ENCODE measurements at regions not wholly inside any gene's neighbourhood (a gene's known extent, or its start where the extent isn't known, plus 50 kb on each side); places are given as distances from the start of the nearest gene placed in this dataset.

DNA sequence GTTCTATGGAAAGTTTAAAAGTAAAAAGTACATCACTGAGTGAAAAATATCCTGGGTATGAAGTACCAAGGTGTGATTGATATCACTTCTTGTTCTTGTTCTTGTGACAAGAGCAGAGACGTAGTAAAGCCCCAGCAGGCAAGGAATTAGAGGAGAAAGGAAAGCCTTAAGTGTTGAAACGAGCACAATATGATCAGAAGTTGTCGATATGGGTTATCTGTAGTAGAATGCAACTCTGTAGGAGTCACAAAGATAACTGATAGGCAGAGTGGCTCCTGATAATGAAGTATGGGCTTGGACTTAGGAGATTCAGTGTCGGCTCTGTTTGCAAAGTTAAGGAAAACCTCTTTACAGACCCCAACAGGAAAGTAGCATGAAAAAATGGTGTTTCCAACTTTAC, 1179.1 kb downstream of the DTWD2 start:
- Histone ChIP-seq H3K27ac (ENCODE audit: low read depth in 1 of 2, low read length in 1 of 2) (no peak overlapping the region), H3K4me3 (no peak overlapping the region), H3K27me3 (ENCODE audit: control insufficient read depth in 3 of 3, insufficient read depth in 3 of 3, low read length in 2 of 3) (no peaks in the 10 kb centered on the region), H3K36me3 (ENCODE audit: control insufficient read depth in 4 of 4, insufficient read depth in 4 of 4, low read length in 4 of 4) (no peaks in the 10 kb centered on the region), H3K4me1 (ENCODE audit: control insufficient read depth in 5 of 5, insufficient read depth in 5 of 5, low read length in 5 of 5) (no peaks in the 10 kb centered on the region), H3K9ac (ENCODE audit: insufficient read depth in 1 of 2, low read length in 2 of 2) (no peak overlapping the region), H3K9me3 (ENCODE audit: control insufficient read depth in 4 of 4, insufficient read depth in 3 of 4, low read length in 3 of 4) (no peaks in the 10 kb centered on the region)
- WGBS, 2 donors, result 69 to 71% methylated on average over 4 of the region's 4 CpGs
- no peak for ATAC-seq (ENCODE audit: insufficient read depth, low FRiP score)
- TF ChIP-seq, protein P1, sequence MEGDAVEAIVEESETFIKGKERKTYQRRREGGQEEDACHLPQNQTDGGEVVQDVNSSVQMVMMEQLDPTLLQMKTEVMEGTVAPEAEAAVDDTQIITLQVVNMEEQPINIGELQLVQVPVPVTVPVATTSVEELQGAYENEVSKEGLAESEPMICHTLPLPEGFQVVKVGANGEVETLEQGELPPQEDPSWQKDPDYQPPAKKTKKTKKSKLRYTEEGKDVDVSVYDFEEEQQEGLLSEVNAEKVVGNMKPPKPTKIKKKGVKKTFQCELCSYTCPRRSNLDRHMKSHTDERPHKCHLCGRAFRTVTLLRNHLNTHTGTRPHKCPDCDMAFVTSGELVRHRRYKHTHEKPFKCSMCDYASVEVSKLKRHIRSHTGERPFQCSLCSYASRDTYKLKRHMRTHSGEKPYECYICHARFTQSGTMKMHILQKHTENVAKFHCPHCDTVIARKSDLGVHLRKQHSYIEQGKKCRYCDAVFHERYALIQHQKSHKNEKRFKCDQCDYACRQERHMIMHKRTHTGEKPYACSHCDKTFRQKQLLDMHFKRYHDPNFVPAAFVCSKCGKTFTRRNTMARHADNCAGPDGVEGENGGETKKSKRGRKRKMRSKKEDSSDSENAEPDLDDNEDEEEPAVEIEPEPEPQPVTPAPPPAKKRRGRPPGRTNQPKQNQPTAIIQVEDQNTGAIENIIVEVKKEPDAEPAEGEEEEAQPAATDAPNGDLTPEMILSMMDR (IDR thresholded peaks at IDR 0.05; ENCODE audit: control extremely low read depth, extremely low read depth), result no peak
- DNase-seq, result no peak

DNA sequence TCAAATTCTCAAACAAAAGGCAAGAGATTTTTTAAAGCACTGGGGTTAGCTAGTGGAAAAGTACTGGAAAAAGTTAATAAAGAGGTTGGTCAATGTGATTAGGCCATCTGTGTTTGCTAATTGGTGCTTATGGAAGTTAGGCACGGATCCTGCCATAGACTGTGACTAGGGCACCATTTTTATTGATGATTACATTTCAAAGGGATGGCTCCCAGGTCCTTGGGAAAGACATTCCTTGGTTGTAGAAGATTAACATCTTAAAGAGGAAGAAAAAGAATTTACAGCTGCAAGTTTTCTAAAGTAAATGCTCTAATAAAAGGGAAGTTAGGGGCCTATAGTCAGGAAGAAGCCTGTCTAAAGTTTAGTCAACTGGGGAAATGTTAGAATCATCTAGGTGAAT, 1183.3 kb downstream of the DTWD2 start:
- Histone ChIP-seq H3K9me3 (ENCODE audit: control insufficient read depth in 4 of 4, insufficient read depth in 3 of 4, low read length in 3 of 4) (no peaks in the 10 kb centered on the region), H3K9ac (ENCODE audit: insufficient read depth in 1 of 2, low read length in 2 of 2) (no peak overlapping the region), H3K4me3 (no peak overlapping the region), H3K36me3 (ENCODE audit: control insufficient read depth in 4 of 4, insufficient read depth in 4 of 4, low read length in 4 of 4) (no peaks in the 10 kb centered on the region), H3K27me3 (ENCODE audit: control insufficient read depth in 3 of 3, insufficient read depth in 3 of 3, low read length in 2 of 3) (no peaks in the 10 kb centered on the region), H3K4me1 (ENCODE audit: control insufficient read depth in 5 of 5, insufficient read depth in 5 of 5, low read length in 5 of 5) (no peaks in the 10 kb centered on the region), H3K27ac (ENCODE audit: low read depth in 1 of 2, low read length in 1 of 2) (no peak overlapping the region)
- ATAC-seq (ENCODE audit: insufficient read depth, low FRiP score) (no peak), DNase-seq (no peak)
- TF ChIP-seq, protein P1 (IDR thresholded peaks at IDR 0.05; ENCODE audit: control extremely low read depth, extremely low read depth), result no peak
- 73 to 78% methylated on average over 1 of the region's 1 CpG for WGBS, 2 donors

DNA sequence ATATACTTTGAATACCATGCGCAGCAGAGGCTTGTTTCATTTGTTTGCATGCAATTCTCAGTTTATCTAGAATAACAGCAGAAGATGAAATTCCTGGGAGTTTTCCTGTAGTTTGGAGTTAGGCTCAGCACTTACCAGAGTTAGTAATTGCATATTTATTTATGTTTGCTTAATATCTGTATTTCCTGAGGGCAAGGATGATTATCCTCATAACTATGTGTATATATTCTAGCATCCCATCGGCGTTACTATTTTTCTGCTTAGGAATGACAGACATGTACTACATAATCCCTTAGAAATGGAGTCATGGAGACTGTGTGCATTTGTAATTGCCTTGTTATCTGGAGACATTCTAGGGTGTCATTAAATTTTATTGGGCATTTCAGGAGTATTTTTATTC, 1184.8 kb downstream of the DTWD2 start:
- no peak for DNase-seq
- H3K27ac ChIP-seq (ENCODE audit: low read depth in 1 of 2, low read length in 1 of 2), result no peak overlapping the region
- ATAC-seq (ENCODE audit: insufficient read depth, low FRiP score), result no peak
- no peaks in the 10 kb centered on the region for H3K36me3 ChIP-seq (ENCODE audit: control insufficient read depth in 4 of 4, insufficient read depth in 4 of 4, low read length in 4 of 4)
- H3K4me3 ChIP-seq, result no peak overlapping the region
- H3K9ac ChIP-seq (ENCODE audit: insufficient read depth in 1 of 2, low read length in 2 of 2), result no peak overlapping the region
- TF ChIP-seq, protein P1 (IDR thresholded peaks at IDR 0.05; ENCODE audit: control extremely low read depth, extremely low read depth), result no peak
- no peaks in the 10 kb centered on the region for H3K4me1 ChIP-seq (ENCODE audit: control insufficient read depth in 5 of 5, insufficient read depth in 5 of 5, low read length in 5 of 5)
- H3K9me3 ChIP-seq (ENCODE audit: control insufficient read depth in 4 of 4, insufficient read depth in 3 of 4, low read length in 3 of 4), result no peaks in the 10 kb centered on the region
- no peaks in the 10 kb centered on the region for H3K27me3 ChIP-seq (ENCODE audit: control insufficient read depth in 3 of 3, insufficient read depth in 3 of 3, low read length in 2 of 3)
- WGBS, 2 donors, result 75 to 82% methylated on average over 3 of the region's 3 CpGs

DNA sequence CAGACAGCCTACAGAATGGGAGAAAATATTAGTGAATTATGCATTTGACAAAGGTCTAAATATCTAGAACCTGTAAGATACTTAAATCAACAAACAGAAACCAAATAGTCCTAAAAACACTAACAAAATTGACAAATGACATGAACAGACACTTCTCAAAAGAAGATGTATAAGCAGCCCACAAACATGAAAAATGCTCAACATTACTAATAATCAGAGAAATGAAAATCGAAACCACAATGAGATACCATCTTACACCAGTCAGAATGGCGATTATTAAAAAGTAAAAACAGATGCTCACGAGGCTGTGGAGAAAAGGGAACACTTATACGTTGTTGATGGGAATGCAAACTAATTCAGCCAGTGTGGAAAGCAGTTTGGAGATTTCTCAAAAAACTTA, 1186.8 kb downstream of the DTWD2 start:
- 96 to 97% methylated on average over 4 of the region's 4 CpGs for WGBS, 2 donors
- H3K9me3 ChIP-seq (ENCODE audit: control insufficient read depth in 4 of 4, insufficient read depth in 3 of 4, low read length in 3 of 4), result no peaks in the 10 kb centered on the region
- DNase-seq (no peak), ATAC-seq (ENCODE audit: insufficient read depth, low FRiP score) (no peak)
- no peaks in the 10 kb centered on the region for H3K27me3 ChIP-seq (ENCODE audit: control insufficient read depth in 3 of 3, insufficient read depth in 3 of 3, low read length in 2 of 3)
- H3K4me3 ChIP-seq, result no peak overlapping the region
- no peaks in the 10 kb centered on the region for H3K4me1 ChIP-seq (ENCODE audit: control insufficient read depth in 5 of 5, insufficient read depth in 5 of 5, low read length in 5 of 5)
- no peak overlapping the region for H3K9ac ChIP-seq (ENCODE audit: insufficient read depth in 1 of 2, low read length in 2 of 2)
- H3K36me3 ChIP-seq (ENCODE audit: control insufficient read depth in 4 of 4, insufficient read depth in 4 of 4, low read length in 4 of 4), result no peaks in the 10 kb centered on the region
- TF ChIP-seq, protein P1 (IDR thresholded peaks at IDR 0.05; ENCODE audit: control extremely low read depth, extremely low read depth), result no peak
- no peak overlapping the region for H3K27ac ChIP-seq (ENCODE audit: low read depth in 1 of 2, low read length in 1 of 2)
